Fibroblast of villous mesenchyme (primary cell): ENCODE measurements at regions not wholly inside any gene's neighbourhood (a gene's known extent, or its start where the extent isn't known, plus 50 kb on each side); places are given as distances from the start of the nearest gene placed in this dataset.

Experiments used
- DNase-seq: peaks from one replicate; pipeline ENCODE4 v3.0.0-alpha.2; 2010; ENCODE audit warnings: low read depth
- H3K4me3 ChIP-seq: 2 replicates; pipeline ENCODE4 v1.5.1; 2011; ENCODE audit warnings: low read depth, mild to moderate bottlenecking, low read length
- TF ChIP-seq, protein P1 (sequence below): IDR thresholded peaks from 2 replicates; pipeline ENCODE4 v1.5.1; 2012; ENCODE audit warnings: low read depth, mild to moderate bottlenecking, low read length; ENCODE audit not compliant: insufficient read depth

DNA sequence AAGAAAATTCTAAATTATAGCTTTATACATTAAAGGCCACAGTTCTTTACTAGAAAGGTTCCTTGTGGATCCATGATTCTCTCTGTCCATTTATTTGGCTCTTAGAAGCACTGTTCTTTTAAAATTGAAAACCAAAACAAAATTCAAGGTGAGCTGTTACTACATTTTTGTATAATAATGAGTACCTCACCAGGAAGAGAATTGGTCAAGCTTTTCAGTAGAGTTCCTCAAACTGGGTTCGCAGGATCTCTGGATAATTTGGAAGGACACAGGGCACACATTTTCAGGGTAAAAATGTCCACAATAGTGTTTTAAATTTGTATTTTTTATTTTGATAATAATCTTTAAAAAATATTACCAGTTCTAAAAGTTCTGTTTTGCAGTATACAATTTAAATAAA lies 93.0 kb downstream of the PPP1R3A start:
- H3K4me3 ChIP-seq: no peak overlapping the region
- DNase-seq: no peak
- TF ChIP-seq, protein P1, sequence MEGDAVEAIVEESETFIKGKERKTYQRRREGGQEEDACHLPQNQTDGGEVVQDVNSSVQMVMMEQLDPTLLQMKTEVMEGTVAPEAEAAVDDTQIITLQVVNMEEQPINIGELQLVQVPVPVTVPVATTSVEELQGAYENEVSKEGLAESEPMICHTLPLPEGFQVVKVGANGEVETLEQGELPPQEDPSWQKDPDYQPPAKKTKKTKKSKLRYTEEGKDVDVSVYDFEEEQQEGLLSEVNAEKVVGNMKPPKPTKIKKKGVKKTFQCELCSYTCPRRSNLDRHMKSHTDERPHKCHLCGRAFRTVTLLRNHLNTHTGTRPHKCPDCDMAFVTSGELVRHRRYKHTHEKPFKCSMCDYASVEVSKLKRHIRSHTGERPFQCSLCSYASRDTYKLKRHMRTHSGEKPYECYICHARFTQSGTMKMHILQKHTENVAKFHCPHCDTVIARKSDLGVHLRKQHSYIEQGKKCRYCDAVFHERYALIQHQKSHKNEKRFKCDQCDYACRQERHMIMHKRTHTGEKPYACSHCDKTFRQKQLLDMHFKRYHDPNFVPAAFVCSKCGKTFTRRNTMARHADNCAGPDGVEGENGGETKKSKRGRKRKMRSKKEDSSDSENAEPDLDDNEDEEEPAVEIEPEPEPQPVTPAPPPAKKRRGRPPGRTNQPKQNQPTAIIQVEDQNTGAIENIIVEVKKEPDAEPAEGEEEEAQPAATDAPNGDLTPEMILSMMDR: no peak

DNA sequence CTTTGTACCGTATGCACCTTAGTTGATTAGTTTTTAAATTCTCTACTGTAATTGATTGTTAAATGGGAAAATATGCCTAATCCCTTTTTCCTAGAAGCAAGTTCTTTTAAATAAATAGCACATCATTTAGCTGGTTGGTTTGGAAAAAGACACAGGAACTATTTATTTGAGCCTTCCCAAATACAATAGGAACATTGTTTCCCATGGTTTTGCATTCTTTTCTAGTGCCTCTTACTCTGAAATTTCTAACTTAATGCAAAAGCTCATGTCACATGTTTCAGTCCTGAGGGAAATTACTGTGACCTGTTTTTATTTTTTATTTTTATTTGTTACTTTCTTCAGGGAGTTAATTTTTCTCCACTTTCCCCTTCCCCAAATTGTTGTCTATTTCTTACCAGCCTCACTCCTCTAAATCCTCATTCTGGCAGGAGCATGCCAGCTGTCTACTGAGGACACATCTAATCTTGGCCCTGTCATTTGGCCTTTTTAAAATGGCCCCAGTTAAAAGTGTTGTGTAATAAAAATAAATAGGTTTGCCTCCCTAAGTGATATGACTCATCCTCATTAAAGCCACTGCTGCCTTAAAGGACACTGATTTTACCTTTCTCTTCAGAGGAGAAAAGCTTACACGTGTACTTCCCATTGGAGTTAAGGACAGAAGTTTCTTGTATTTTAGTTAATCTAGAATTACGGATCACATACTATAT lies 94.5 kb downstream of the PPP1R3A start:
- DNase-seq: no peak
- TF ChIP-seq, protein P1: no peak

DNA sequence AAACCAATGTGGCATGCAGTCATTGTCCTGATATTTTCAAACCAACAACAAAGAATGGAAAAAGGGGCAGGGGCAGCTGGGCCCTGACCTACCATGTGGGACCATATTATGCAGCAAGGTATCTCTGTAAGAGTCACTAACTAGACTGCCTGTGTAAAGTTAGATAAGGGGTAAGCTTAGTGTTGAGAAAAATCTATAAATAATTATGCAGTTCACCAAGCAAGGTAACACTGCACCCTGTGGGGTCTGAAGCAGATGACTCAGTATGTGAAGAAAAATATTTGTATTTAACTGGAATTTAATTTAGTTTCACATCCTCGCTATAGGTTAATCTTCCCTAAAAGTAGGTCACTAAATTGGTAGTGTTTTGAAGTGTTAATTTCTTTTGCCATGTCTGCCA lies 99.3 kb downstream of the PPP1R3A start:
- TF ChIP-seq, protein P1: no peak
- no peak for DNase-seq
- H3K4me3 ChIP-seq: no peak overlapping the region

More for the DNA sequence above, 94.5 kb downstream of the PPP1R3A start:
- no peak overlapping the region for H3K4me3 ChIP-seq

DNA sequence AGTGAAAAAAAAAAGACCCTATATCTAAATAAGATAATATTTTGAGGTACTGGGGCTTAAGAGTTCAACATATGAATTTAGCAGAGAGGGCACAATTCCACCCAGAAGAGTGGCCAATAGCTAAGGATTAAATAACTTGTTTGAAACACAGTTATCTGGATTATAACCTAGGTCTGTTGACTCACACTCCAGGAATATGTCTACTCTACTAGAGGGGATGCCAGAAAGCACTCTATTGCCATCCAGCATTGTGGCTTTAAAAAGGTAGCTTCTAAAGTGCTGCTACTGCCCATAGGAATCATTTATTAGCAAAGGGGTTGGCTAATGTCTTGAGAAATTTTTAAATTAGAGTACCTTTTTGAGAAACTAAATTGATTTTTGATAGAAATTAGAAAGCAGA lies 102.2 kb downstream of the PPP1R3A start:
- TF ChIP-seq, protein P1: no peak
- no peak overlapping the region for H3K4me3 ChIP-seq
- DNase-seq: no peak

DNA sequence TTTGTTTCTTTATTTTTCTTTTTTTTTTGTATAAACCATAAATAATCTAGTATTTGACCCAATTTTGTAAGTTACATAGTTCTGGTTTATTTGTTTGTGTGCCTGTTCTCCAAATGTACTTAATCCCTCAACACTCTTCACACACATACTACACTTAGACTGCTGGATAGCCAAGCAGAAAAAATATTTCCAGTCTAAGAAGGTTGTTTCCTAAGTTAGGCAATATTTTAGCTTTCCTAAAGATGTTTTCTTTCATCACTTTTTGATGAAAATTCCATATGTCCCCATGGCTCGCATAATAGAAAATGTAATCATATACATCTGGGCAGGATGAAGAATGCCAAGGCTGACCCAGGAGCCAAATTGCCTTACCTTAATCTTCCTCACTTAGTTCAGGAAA lies 105.3 kb downstream of the PPP1R3A start:
- no peak overlapping the region for H3K4me3 ChIP-seq
- no peak for DNase-seq
- TF ChIP-seq, protein P1: no peak

DNA sequence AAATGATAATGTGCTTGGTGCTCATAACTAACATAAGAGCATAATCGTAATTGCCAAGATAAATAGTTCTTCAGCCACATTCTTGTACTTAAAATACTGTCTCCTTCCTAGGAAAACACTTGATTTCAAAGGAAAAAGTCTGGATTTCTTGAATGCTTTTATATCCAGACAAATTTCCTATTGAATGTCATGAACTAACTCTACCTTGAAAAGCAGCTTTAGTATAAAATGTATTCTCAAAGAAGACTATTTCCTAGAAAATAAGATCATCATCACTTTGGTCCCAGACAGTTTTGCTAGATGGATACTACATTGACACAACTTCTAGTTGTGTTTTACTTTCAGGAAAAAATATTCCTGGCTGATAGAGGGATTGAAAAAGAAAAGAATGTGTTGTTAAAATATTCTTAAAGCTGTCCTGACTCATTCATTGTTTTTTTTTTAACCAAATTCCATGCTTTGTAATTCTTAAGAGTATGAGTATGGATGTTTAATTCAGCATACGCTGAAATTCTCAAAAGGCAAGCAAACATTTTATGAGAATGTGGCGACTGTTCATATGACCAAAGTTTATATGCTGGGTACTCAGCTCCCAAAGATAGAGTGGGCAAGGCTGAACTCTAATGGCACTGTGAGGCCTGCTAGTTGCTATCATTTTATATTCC lies 106.1 kb downstream of the PPP1R3A start:
- DNase-seq: no peak
- TF ChIP-seq, protein P1: no peak
- H3K4me3 ChIP-seq: no peak overlapping the region
